SJCRH30 (cell line): ENCODE measurements at regions not wholly inside any gene's neighbourhood (a gene's known extent, or its start where the extent isn't known, plus 50 kb on each side); places are given as distances from the start of the nearest gene placed in this dataset.
"Not testable (repeated sequence)": the region's sequence is repeated elsewhere in the genome, so short reads cannot be mapped to it uniquely, and the experiment has no call there.

Experiments used
- DNase-seq, 2 experiments: peaks; one replicate each; pipeline ENCODE4 v3.0.0-alpha.2; 2015 to 2020
- H3K27ac ChIP-seq: fragments of 250-450 bp; sonication (Bioruptor Pico); 2 replicates; pipeline ENCODE4 v1.5.1; 2020; ENCODE audit warnings: mild to moderate bottlenecking, moderate library complexity
- H3K27me3 ChIP-seq: fragments of 250-450 bp; sonication (Bioruptor Pico); 2 replicates; pipeline ENCODE4 v1.5.1; 2020; ENCODE audit warnings: mild to moderate bottlenecking, moderate library complexity
- H3K36me3 ChIP-seq: fragments of 250-450 bp; sonication (Bioruptor Pico); 2 replicates; pipeline ENCODE4 v1.5.1; 2020; ENCODE audit warnings: mild to moderate bottlenecking, moderate library complexity
- H3K4me1 ChIP-seq: fragments of 250-450 bp; sonication (Bioruptor Pico); 2 replicates; pipeline ENCODE4 v1.5.1; 2020; ENCODE audit warnings: mild to moderate bottlenecking, moderate library complexity
- H3K4me3 ChIP-seq: fragments of 250-450 bp; sonication (Bioruptor Pico); 2 replicates; pipeline ENCODE4 v1.5.1; 2020; ENCODE audit warnings: mild to moderate bottlenecking, moderate library complexity
- H3K9me3 ChIP-seq: fragments of 250-450 bp; sonication (Bioruptor Pico); replicated peaks from 2 replicates; pipeline ENCODE4 v1.5.1; 2020; ENCODE audit warnings: mild to moderate bottlenecking, moderate library complexity

GRCh38 chr9:107792006-107792405, 302.4 kb upstream of the KLF4 start:
- DNase-seq, result no peak
- Histone ChIP-seq H3K36me3 (no peaks in the 10 kb centered on the region), H3K27me3 (no peaks in the 10 kb centered on the region), H3K4me1 (no peaks in the 10 kb centered on the region), H3K9me3 (no peaks in the 10 kb centered on the region), H3K4me3 (no peak overlapping the region), H3K27ac (no peak overlapping the region)

- peaks cover 10% of the 10 kb centered on the region for H3K4me1 ChIP-seq
- H3K4me3 ChIP-seq, result no peak overlapping the region
- no peaks in the 10 kb centered on the region for H3K9me3 ChIP-seq
- H3K36me3 ChIP-seq, result no peaks in the 10 kb centered on the region
- no peaks in the 10 kb centered on the region for H3K27me3 ChIP-seq
- H3K27ac ChIP-seq, result no peak overlapping the region
- DNase-seq, result no peak
Observed at GRCh38 chr9:107789001-107789700, 299.6 kb upstream of the KLF4 start.

GRCh38 chr9:107786561-107786960, 297.0 kb upstream of the KLF4 start:
- no peak for DNase-seq
- Histone ChIP-seq H3K4me1 (peaks cover 16% of the 10 kb centered on the region), H3K27ac (no peak overlapping the region), H3K36me3 (no peaks in the 10 kb centered on the region), H3K27me3 (no peaks in the 10 kb centered on the region), H3K4me3 (no peak overlapping the region), H3K9me3 (no peaks in the 10 kb centered on the region; the same call in 1 of the 2 replicates)

GRCh38 chr9:107784235-107784958, 294.8 kb upstream of the KLF4 start:
- Histone ChIP-seq H3K36me3 (no peaks in the 10 kb centered on the region), H3K4me3 (peak overlapping the region; percentile 11), H3K4me1 (peaks cover 20% of the 10 kb centered on the region), H3K27me3 (no peaks in the 10 kb centered on the region), H3K9me3 (no peaks in the 10 kb centered on the region; the same call in 1 of the 2 replicates), H3K27ac (peak overlapping the region; percentile 55)
- peak; percentile 73 to 84 for DNase-seq

- DNase-seq, result no peak
- Histone ChIP-seq H3K4me1 (peaks cover 31% of the 10 kb centered on the region), H3K27ac (no peak overlapping the region)
Observed at GRCh38 chr9:107782789-107783188, 293.2 kb upstream of the KLF4 start.

GRCh38 chr9:107782381-107782780, 292.8 kb upstream of the KLF4 start:
- Histone ChIP-seq H3K4me3 (no peak overlapping the region), H3K27ac (no peak overlapping the region), H3K4me1 (peaks cover 31% of the 10 kb centered on the region), H3K9me3 (no peaks in the 10 kb centered on the region; the same call in 1 of the 2 replicates), H3K36me3 (no peaks in the 10 kb centered on the region), H3K27me3 (no peaks in the 10 kb centered on the region)
- no peak for DNase-seq

More at GRCh38 chr9:107782789-107783188, 293.2 kb upstream of the KLF4 start:
- Histone ChIP-seq H3K36me3 (no peaks in the 10 kb centered on the region), H3K4me3 (no peak overlapping the region), H3K9me3 (no peaks in the 10 kb centered on the region; the same call in 1 of the 2 replicates), H3K27me3 (no peaks in the 10 kb centered on the region)

- Histone ChIP-seq H3K4me3 (no peak overlapping the region), H3K4me1 (peaks cover 31% of the 10 kb centered on the region), H3K27ac (no peak overlapping the region), H3K27me3 (no peaks in the 10 kb centered on the region), H3K9me3 (no peaks in the 10 kb centered on the region; the same call in 1 of the 2 replicates), H3K36me3 (no peaks in the 10 kb centered on the region)
- DNase-seq, result no peak
Observed at GRCh38 chr9:107780960-107781359, 291.4 kb upstream of the KLF4 start.

- peaks cover 25% of the 10 kb centered on the region for H3K4me1 ChIP-seq
- H3K27ac ChIP-seq, result no peak overlapping the region
- no peaks in the 10 kb centered on the region for H3K27me3 ChIP-seq
- H3K36me3 ChIP-seq, result no peaks in the 10 kb centered on the region
- no peaks in the 10 kb centered on the region; the same call in 1 of the 2 replicates for H3K9me3 ChIP-seq
- DNase-seq, result no peak
- no peak overlapping the region for H3K4me3 ChIP-seq
Observed at GRCh38 chr9:107779731-107780130, 290.2 kb upstream of the KLF4 start.

GRCh38 chr9:107778661-107779060, 289.1 kb upstream of the KLF4 start:
- no peaks in the 10 kb centered on the region for H3K27me3 ChIP-seq
- peak overlapping the region; percentile 81 for H3K27ac ChIP-seq
- DNase-seq, result peak; percentile 80 to 94
- H3K36me3 ChIP-seq, result no peaks in the 10 kb centered on the region
- H3K4me3 ChIP-seq, result no peak overlapping the region
- H3K9me3 ChIP-seq, result no peaks in the 10 kb centered on the region; the same call in 1 of the 2 replicates
- peaks cover 16% of the 10 kb centered on the region for H3K4me1 ChIP-seq

- H3K27ac ChIP-seq, H3K9me3 ChIP-seq, H3K36me3 ChIP-seq, H3K27me3 ChIP-seq, DNase-seq, H3K4me3 ChIP-seq: not testable (repeated sequence)
- H3K4me1 ChIP-seq, result peaks cover 17% of the 10 kb centered on the region
Observed at GRCh38 chr9:107774099-107774498, 284.5 kb upstream of the KLF4 start.

GRCh38 chr9:107772988-107773387, 283.4 kb upstream of the KLF4 start:
- DNase-seq, result no peak
- Histone ChIP-seq H3K27ac (no peak overlapping the region), H3K9me3 (peaks cover 10% of the 10 kb centered on the region; the same call in 1 of the 2 replicates), H3K4me3 (no peak overlapping the region), H3K36me3 (no peaks in the 10 kb centered on the region), H3K4me1 (peaks cover 8% of the 10 kb centered on the region), H3K27me3 (no peaks in the 10 kb centered on the region)

- H3K4me3 ChIP-seq, result no peak overlapping the region
- peaks cover 8% of the 10 kb centered on the region for H3K4me1 ChIP-seq
- no peak overlapping the region for H3K27ac ChIP-seq
- no peaks in the 10 kb centered on the region for H3K27me3 ChIP-seq
- DNase-seq, result no peak
- peaks cover 10% of the 10 kb centered on the region; the same call in 1 of the 2 replicates for H3K9me3 ChIP-seq
- no peaks in the 10 kb centered on the region for H3K36me3 ChIP-seq
Observed at GRCh38 chr9:107770716-107771115, 281.1 kb upstream of the KLF4 start.

GRCh38 chr9:107768224-107768623, 278.7 kb upstream of the KLF4 start:
- no peaks in the 10 kb centered on the region for H3K36me3 ChIP-seq
- peaks cover 8% of the 10 kb centered on the region for H3K4me1 ChIP-seq
- no peak overlapping the region for H3K27ac ChIP-seq
- DNase-seq, result no peak
- no peaks in the 10 kb centered on the region for H3K27me3 ChIP-seq
- peaks cover 16% of the 10 kb centered on the region; the same call in 1 of the 2 replicates for H3K9me3 ChIP-seq
- H3K4me3 ChIP-seq, result no peak overlapping the region

- no peak for DNase-seq
- Histone ChIP-seq H3K4me1 (peaks cover 8% of the 10 kb centered on the region), H3K36me3 (no peaks in the 10 kb centered on the region), H3K27me3 (no peaks in the 10 kb centered on the region), H3K4me3 (no peak overlapping the region), H3K9me3 (peaks cover 12% of the 10 kb centered on the region; the same call in 1 of the 2 replicates), H3K27ac (no peak overlapping the region)
Observed at GRCh38 chr9:107767711-107768110, 278.1 kb upstream of the KLF4 start.

- H3K36me3 ChIP-seq, H3K27me3 ChIP-seq: not testable (repeated sequence)
Observed at GRCh38 chr9:107763469-107763868, 273.9 kb upstream of the KLF4 start.

More at GRCh38 chr9:107763469-107763868, 273.9 kb upstream of the KLF4 start:
- H3K4me1 ChIP-seq, H3K9me3 ChIP-seq, H3K4me3 ChIP-seq, DNase-seq, H3K27ac ChIP-seq: not testable (repeated sequence)
